HepG2 (cell line): ENCODE measurements at regions not wholly inside any gene's neighbourhood (a gene's known extent, or its start where the extent isn't known, plus 50 kb on each side); places are given as distances from the start of the nearest gene placed in this dataset.
"Not testable (repeated sequence)": the region's sequence is repeated elsewhere in the genome, so short reads cannot be mapped to it uniquely, and the experiment has no call there.

Source experiments
- ATAC-seq: fragments of 200-7000 bp; cut with Tn5 transposase; 3 replicates; pipeline ENCODE4 v1.9.1; 2020; ENCODE audit warnings: mild to moderate bottlenecking, moderate library complexity
- BruUV-seq: library from RNA; stranded (reverse); fragments of 400-500 nt; replicated peaks from 2 replicates; lab custom pipeline; 2021; lab: Mats Ljungman, UMichigan
- CTCF ChIA-PET: fragments of 300-600 bp; formaldehyde crosslinking; extraction: SDS; loops from one replicate; lab custom pipeline; 2021; ENCODE audit warnings: low total read pairs, inconsistent platforms, low intra/inter-chr PET ratio; lab: Yijun Ruan, JAX
- POLR2A ChIA-PET: fragments of 350-600 bp; sonication (Branson Sonifier 250); formaldehyde crosslinking; loops from one replicate; lab custom pipeline; 2020; ENCODE audit warnings: antibody characterized with exemption, inconsistent platforms; lab: Yijun Ruan, JAX
- DNase-seq: peaks from one replicate; pipeline ENCODE4 v3.0.0-alpha.2; 2015; ENCODE audit warnings: low spot score
- FAIRE-seq: peaks from 3 replicates; lab custom pipeline; 2011; peaks lifted over from hg19 to GRCh38; lab: Jason Lieb, UNC
- H2AFZ ChIP-seq: one replicate; pipeline ENCODE4 v1.6.1; 2011; ENCODE audit warnings: low read length, inconsistent platforms
- H3K27ac ChIP-seq: fragments of 300-600 bp; 3 replicates; pipeline ENCODE4 v1.8.0; 2011; ENCODE audit warnings: mixed run types, mild to moderate bottlenecking, mixed read lengths, low read length, inconsistent platforms; ENCODE audit not compliant: insufficient read depth; ENCODE audit errors: extremely low read length
- H3K27me3 ChIP-seq, 2 experiments: fragments of 200-600 bp in 1 of 2; 2 replicates in 1 of 2; 3 replicates in 1 of 2; pipeline versions ENCODE4 v1.6.0 to v1.8.0; 2011; ENCODE audit warnings: low read length in 2 of 2, mild to moderate bottlenecking in 2 of 2, moderate library complexity in 2 of 2, inconsistent platforms in 1 of 2; ENCODE audit not compliant: insufficient read depth in 2 of 2, control insufficient read depth in 1 of 2
- H3K36me3 ChIP-seq, 2 experiments: fragments of 200-600 bp in 1 of 2; replicated peaks in 1 of 2; 2 replicates in 1 of 2; 3 replicates in 1 of 2; pipeline versions ENCODE4 v1.5.1 to v1.8.0; 2011; ENCODE audit warnings: low read length in 2 of 2, inconsistent platforms in 1 of 2; ENCODE audit not compliant: insufficient read depth in 2 of 2, control insufficient read depth in 1 of 2
- H3K4me1 ChIP-seq: 2 replicates; pipeline ENCODE4 v1.5.1; 2012; ENCODE audit warnings: low read length, inconsistent platforms; ENCODE audit not compliant: insufficient read depth
- H3K4me2 ChIP-seq: 2 replicates; pipeline ENCODE4 v1.6.0; 2011; ENCODE audit warnings: low read depth, low read length, inconsistent platforms
- H3K4me3 ChIP-seq, 3 experiments: fragments of 200-600 bp in 1 of 3; sonication (generic), shearing (Covaris generic) in 1 of 3; replicated peaks in 1 of 3; 2 replicates each; pipeline ENCODE4 v1.5.1; 2011 to 2016; ENCODE audit warnings: low read length in 3 of 3, inconsistent platforms in 2 of 3, low read depth in 2 of 3, mild to moderate bottlenecking in 2 of 3, control low read depth in 1 of 3, mixed read lengths in 1 of 3; ENCODE audit not compliant: insufficient read depth in 1 of 3
- H3K79me2 ChIP-seq: one replicate; pipeline ENCODE4 v1.6.1; 2011; ENCODE audit warnings: low read length, inconsistent platforms; ENCODE audit not compliant: insufficient read depth
- H3K9ac ChIP-seq: 2 replicates; pipeline ENCODE4 v1.6.0; 2011; ENCODE audit warnings: mild to moderate bottlenecking, low read depth, low read length, inconsistent platforms; ENCODE audit not compliant: insufficient read depth
- H3K9me3 ChIP-seq: 2 replicates; pipeline ENCODE4 v1.5.1; 2012; ENCODE audit warnings: mild to moderate bottlenecking, low read length
- H4K20me1 ChIP-seq: 2 replicates; pipeline ENCODE4 v1.6.0; 2011; ENCODE audit warnings: inconsistent platforms, mild to moderate bottlenecking, low read length, moderate library complexity; ENCODE audit not compliant: insufficient read depth
- KLF6 ChIP-seq: IDR thresholded peaks from 2 replicates; pipeline ENCODE4 v1.8.0; 2016; ENCODE audit warnings: missing biosample characterization, missing genetic modification reagents
- PHF21A ChIP-seq: sonication (generic); formaldehyde crosslinking; IDR thresholded peaks from 2 replicates; pipeline ENCODE4 v1.5.0; 2020; ENCODE audit warnings: mild to moderate bottlenecking, missing genetic modification reagents
- POLR2AphosphoS5 ChIP-seq: IDR thresholded peaks from 2 replicates; pipeline ENCODE4 v1.6.1; 2012; ENCODE audit warnings: low read depth, low read length
- SP4 ChIP-seq: sonication (generic); formaldehyde crosslinking; IDR thresholded peaks from 2 replicates; pipeline ENCODE4 v1.8.1; 2023; ENCODE audit warnings: mild to moderate bottlenecking, missing genetic modification reagents
- ZC3H4 ChIP-seq: sonication (generic); formaldehyde crosslinking; IDR thresholded peaks from 2 replicates; pipeline ENCODE4 v1.4.0; 2020; ENCODE audit warnings: missing genetic modification reagents, borderline replicate concordance
- ZNF256 ChIP-seq: sonication (generic); formaldehyde crosslinking; conservative IDR thresholded peaks from 2 replicates; pipeline ENCODE4 v1.4.0; 2020; ENCODE audit warnings: missing genetic modification reagents
- ZNF569 ChIP-seq: sonication (generic); formaldehyde crosslinking; IDR thresholded peaks from 2 replicates; pipeline ENCODE4 v1.5.0; 2020; ENCODE audit warnings: mild to moderate bottlenecking, missing genetic modification reagents, moderate library complexity, borderline replicate concordance
- WGBS: methylation state at CpG from one replicate; pipeline ENCODE4 v1.1.6; 2017; ENCODE audit warnings: low lambda C conversion rate; 5-methylcytosine and 5-hydroxymethylcytosine counted together
- in situ Hi-C: cut with HindIII; loops from 2 replicates; pipeline ENCODE4 v1.10.0; 2017; ENCODE audit warnings: low pct_unique_long_range_greater_than_20kb; ENCODE audit not compliant: extremely low pct_ligation_motif_present
- intact Hi-C: fragments of 100-400 bp; cut with micrococcal nuclease; formaldehyde crosslinking; loops from one replicate; pipeline ENCODE4 v1.10.0; 2022; ENCODE audit not compliant: unreplicated experiment
- TF ChIP-seq, protein P1 (sequence below): conservative IDR thresholded peaks from 2 replicates; pipeline ENCODE4 v1.6.1; 2018; ENCODE audit warnings: missing genetic modification reagents

DNA sequence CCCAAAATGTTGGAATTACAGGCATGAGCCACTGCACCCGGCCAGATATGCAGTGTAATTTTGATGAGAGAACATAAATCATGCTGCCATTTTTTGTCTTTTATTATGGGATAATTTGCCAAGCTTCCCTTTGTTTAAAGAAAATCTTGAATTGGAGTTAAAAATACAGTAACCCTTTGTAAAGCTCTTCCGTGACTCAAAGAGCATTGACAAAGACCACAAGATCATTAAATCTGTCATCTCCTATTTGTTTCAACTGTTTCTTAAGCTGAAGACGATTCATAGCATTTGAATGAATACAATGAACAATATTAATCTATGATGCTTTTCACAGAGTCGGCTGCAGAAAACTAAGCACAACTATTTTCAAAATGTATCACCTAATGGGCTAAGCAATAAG is 132.6 kb downstream of the ANAPC4 start (continued):
- TF ChIP-seq PHF21A (CRISPR knock-in tag), result no peak
- TF ChIP-seq, protein P1, sequence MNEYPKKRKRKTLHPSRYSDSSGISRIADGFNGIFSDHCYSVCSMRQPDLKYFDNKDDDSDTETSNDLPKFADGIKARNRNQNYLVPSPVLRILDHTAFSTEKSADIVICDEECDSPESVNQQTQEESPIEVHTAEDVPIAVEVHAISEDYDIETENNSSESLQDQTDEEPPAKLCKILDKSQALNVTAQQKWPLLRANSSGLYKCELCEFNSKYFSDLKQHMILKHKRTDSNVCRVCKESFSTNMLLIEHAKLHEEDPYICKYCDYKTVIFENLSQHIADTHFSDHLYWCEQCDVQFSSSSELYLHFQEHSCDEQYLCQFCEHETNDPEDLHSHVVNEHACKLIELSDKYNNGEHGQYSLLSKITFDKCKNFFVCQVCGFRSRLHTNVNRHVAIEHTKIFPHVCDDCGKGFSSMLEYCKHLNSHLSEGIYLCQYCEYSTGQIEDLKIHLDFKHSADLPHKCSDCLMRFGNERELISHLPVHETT, result no peak
- no peak for TF ChIP-seq ZNF256 (CRISPR knock-in tag)
- no peak for TF ChIP-seq ZC3H4 (CRISPR knock-in tag)
- no peak for TF ChIP-seq POLR2AphosphoS5
- TF ChIP-seq KLF6 (CRISPR knock-in tag), result no peak
- TF ChIP-seq SP4 (CRISPR knock-in tag), result no peak
- TF ChIP-seq ZNF569 (CRISPR knock-in tag), result no peak

GRCh38 chr4:25511823-25512222 is 134.8 kb downstream of the ANAPC4 start:
- H3K79me2 ChIP-seq, H3K9me3 ChIP-seq, DNase-seq, H3K4me3 ChIP-seq, intact Hi-C loops, in situ Hi-C loops, H3K4me1 ChIP-seq, BruUV-seq, H3K4me2 ChIP-seq, CTCF ChIA-PET, POLR2A ChIA-PET, FAIRE-seq, H4K20me1 ChIP-seq, H2AFZ ChIP-seq, H3K27ac ChIP-seq, H3K36me3 ChIP-seq, H3K9ac ChIP-seq, ATAC-seq, H3K27me3 ChIP-seq: not testable (repeated sequence)
- 52% methylated on average over 10 of the region's 10 CpGs for WGBS
